SK-N-SH treated with all-trans-retinoic acid at 6 μM for 48 hours (cell line): ENCODE measurements at regions not wholly inside any gene's neighbourhood (a gene's known extent, or its start where the extent isn't known, plus 50 kb on each side); places are given as distances from the start of the nearest gene placed in this dataset.

Source experiments
- GLIS3 ChIP-seq: fragments of 250-450 bp; sonication (Bioruptor Pico); IDR thresholded peaks from 2 replicates; pipeline ENCODE4 v1.5.0; 2020; ENCODE audit warnings: mild to moderate bottlenecking, moderate library complexity
- ISL1 ChIP-seq: fragments of 250-450 bp; sonication (Bioruptor Pico); IDR thresholded peaks from 2 replicates; pipeline ENCODE4 v2.1.2; 2022; ENCODE audit warnings: mild to moderate bottlenecking, moderate library complexity
- PPARA ChIP-seq: fragments of 250-450 bp; sonication (Bioruptor Pico); IDR thresholded peaks from 2 replicates; pipeline ENCODE4 v1.5.0; 2020; ENCODE audit warnings: mild to moderate bottlenecking, borderline replicate concordance
- RARB ChIP-seq: fragments of 250-450 bp; sonication (Bioruptor Pico); IDR thresholded peaks from 2 replicates; pipeline ENCODE4 v1.8.0; 2021; ENCODE audit warnings: mild to moderate bottlenecking, moderate library complexity
- TOX ChIP-seq: fragments of 250-450 bp; sonication (Bioruptor Pico); IDR thresholded peaks from 2 replicates; pipeline ENCODE4 v1.8.0; 2021; ENCODE audit warnings: mild to moderate bottlenecking, moderate library complexity, borderline replicate concordance
- ZFP3 ChIP-seq: fragments of 250-450 bp; sonication (Bioruptor Pico); IDR thresholded peaks from 2 replicates; pipeline ENCODE4 v1.5.0; 2020; ENCODE audit warnings: mild to moderate bottlenecking, moderate library complexity
- ZNF565 ChIP-seq: fragments of 450-650 bp; formaldehyde crosslinking; conservative IDR thresholded peaks from 2 replicates; pipeline ENCODE4 v1.5.0; 2020; ENCODE audit warnings: low read depth, mild to moderate bottlenecking, moderate library complexity

DNA sequence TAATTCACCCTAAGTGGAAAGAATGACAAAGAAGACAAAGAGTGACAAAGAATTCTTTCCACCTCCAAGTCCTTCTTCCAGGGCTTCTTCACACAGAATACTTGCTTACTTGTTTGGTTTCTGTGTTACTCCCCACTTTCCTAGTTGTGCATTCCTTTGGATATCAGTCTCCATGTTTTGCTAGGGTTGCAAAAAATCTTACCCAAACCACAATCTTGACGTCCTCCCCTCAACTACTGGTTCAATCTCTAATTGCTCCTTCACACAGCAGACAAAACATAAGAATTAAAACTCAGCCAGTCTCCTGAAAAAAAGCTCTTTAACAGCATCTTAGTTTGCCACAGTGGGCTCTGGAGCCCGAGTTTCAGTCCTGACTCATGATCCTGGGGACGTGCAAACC is 297.6 kb upstream of the CHRNA7 start:
- TF ChIP-seq GLIS3 (CRISPR knock-in tag) (no peak), RARB (no peak), ZNF565 (CRISPR knock-in tag) (no peak), ISL1 (CRISPR knock-in tag) (no peak), TOX (no peak), ZFP3 (no peak), PPARA (CRISPR knock-in tag) (no peak)
